Colonic mucosa (tissue), 4 donors: ENCODE measurements at regions not wholly inside any gene's neighbourhood (a gene's known extent, or its start where the extent isn't known, plus 50 kb on each side); places are given as distances from the start of the nearest gene placed in this dataset.

Source experiments
- DNase-seq: peaks from one replicate; pipeline ENCODE4 v3.0.0-alpha.2; 2020
- H3K27ac ChIP-seq: fragments of 200-600 bp; one replicate; pipeline ENCODE4 v1.8.0; 2021
- H3K27me3 ChIP-seq: fragments of 200-600 bp; one replicate; pipeline ENCODE4 v1.8.0; 2021
- H3K36me3 ChIP-seq: fragments of 200-600 bp; one replicate; pipeline ENCODE4 v1.8.0; 2021
- H3K4me1 ChIP-seq: fragments of 200-600 bp; one replicate; pipeline ENCODE4 v1.8.0; 2021; ENCODE audit warnings: mild to moderate bottlenecking
- H3K4me3 ChIP-seq: fragments of 200-600 bp; one replicate; pipeline ENCODE4 v1.8.0; 2021
- H3K9ac ChIP-seq, 2 donors: one replicate each; pipeline ENCODE4 v1.7.0; 2013; ENCODE audit warnings: control low read depth in 2 of 2, low read depth in 2 of 2, low read length in 2 of 2
- H3K9me3 ChIP-seq: fragments of 200-600 bp; one replicate; pipeline ENCODE4 v1.8.0; 2021
- intact Hi-C: fragments of 100-400 bp; cut with DNase I; formaldehyde crosslinking; loops from one replicate; pipeline ENCODE4 v1.14.1; 2022
- TF ChIP-seq, protein P1 (sequence below): fragments of 200-600 bp; IDR thresholded peaks from one replicate; pipeline ENCODE4 v1.8.0; 2022; ENCODE audit warnings: antibody characterized with exemption, mild to moderate bottlenecking
- donor health status: healthy.
- donor health status: DM: no; HTN: no; CAD: no.
- donor health status: DM: no; HTN: no; CAD: no.

DNA sequence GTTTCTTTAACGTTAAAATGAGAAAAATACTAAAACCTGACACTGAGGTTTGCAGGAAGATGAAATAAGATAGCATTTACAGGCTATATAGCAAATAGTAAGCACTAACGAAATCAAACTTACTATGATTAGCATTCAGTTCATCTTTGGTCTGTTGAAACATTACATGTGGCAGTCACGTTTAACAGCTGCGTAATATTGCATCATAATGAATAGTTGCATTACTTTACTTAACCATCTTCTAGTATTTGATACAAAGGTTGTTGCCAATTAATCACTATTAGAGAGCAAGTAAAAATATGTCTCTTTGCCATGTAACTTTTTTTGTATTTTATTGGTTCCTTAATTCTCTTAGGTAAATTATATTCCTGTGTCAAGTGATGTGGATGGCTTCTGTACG, 131.8 kb upstream of the GHITM start:
- Histone ChIP-seq H3K9ac (no peak overlapping the region), H3K9me3 (no peaks in the 10 kb centered on the region), H3K4me3 (no peak overlapping the region), H3K27me3 (no peaks in the 10 kb centered on the region), H3K4me1 (no peaks in the 10 kb centered on the region), H3K27ac (no peak overlapping the region), H3K36me3 (no peaks in the 10 kb centered on the region)
- intact Hi-C loops, result loop anchor here (5.0 kb wide), 1 partner anchor 135 kb away; no protein-coding TSS in a partner anchor
- DNase-seq, result no peak
- TF ChIP-seq, protein P1, sequence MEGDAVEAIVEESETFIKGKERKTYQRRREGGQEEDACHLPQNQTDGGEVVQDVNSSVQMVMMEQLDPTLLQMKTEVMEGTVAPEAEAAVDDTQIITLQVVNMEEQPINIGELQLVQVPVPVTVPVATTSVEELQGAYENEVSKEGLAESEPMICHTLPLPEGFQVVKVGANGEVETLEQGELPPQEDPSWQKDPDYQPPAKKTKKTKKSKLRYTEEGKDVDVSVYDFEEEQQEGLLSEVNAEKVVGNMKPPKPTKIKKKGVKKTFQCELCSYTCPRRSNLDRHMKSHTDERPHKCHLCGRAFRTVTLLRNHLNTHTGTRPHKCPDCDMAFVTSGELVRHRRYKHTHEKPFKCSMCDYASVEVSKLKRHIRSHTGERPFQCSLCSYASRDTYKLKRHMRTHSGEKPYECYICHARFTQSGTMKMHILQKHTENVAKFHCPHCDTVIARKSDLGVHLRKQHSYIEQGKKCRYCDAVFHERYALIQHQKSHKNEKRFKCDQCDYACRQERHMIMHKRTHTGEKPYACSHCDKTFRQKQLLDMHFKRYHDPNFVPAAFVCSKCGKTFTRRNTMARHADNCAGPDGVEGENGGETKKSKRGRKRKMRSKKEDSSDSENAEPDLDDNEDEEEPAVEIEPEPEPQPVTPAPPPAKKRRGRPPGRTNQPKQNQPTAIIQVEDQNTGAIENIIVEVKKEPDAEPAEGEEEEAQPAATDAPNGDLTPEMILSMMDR, result no peak

DNA sequence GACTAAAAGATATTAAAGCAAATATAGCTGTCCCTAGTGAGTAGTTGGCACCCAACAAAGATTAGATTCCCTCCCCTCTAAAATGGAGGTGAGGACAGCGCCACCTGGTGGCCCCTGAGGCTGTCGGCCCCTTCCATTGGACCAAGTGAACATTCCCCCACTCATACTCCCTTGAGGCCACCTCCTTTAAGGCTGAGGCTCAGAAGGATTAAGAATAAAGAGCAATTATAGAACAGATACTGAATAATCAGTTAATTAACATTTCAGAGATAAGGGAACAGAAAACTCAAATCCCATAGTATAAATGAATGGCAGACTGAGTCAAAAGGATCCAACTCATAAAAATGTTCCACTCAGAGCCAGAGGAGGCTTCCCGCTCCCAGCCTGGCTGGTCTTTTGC, 130.4 kb upstream of the GHITM start:
- Histone ChIP-seq H3K27ac (no peak overlapping the region), H3K4me1 (no peaks in the 10 kb centered on the region), H3K27me3 (no peaks in the 10 kb centered on the region), H3K36me3 (no peaks in the 10 kb centered on the region), H3K9me3 (no peaks in the 10 kb centered on the region), H3K4me3 (no peak overlapping the region), H3K9ac (no peak overlapping the region)
- TF ChIP-seq, protein P1, result peak; percentile 65
- DNase-seq, result peak; percentile 46
- intact Hi-C loops, result loop anchor here (5.0 kb wide), 1 partner anchor 137 kb away; no protein-coding TSS in a partner anchor

DNA sequence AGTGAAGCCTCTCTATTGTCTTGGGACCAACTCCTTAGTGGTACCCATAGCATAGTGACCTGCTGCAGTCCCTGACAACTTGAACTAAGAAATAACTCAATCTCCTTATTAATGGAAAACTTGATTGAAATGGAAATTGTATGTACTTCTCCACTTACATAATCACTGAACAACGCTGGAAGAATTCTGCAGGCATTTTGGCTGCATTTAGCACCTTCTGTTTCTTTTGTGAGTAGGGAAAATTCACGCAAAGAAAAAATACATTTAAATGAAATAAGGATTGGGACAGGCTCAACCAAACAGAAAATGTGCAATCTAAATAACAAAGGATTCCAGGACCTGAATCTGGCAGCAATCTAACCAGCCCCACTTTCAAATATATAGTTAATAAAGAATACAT, 126.9 kb upstream of the GHITM start:
- H3K36me3 ChIP-seq, result no peaks in the 10 kb centered on the region
- no peaks in the 10 kb centered on the region for H3K4me1 ChIP-seq
- H3K4me3 ChIP-seq, result no peak overlapping the region
- H3K27ac ChIP-seq, result no peak overlapping the region
- no peak for DNase-seq
- H3K9me3 ChIP-seq, result no peaks in the 10 kb centered on the region
- no peaks in the 10 kb centered on the region for H3K27me3 ChIP-seq
- TF ChIP-seq, protein P1, result no peak
- intact Hi-C loops, result no loop called here
- no peak overlapping the region for H3K9ac ChIP-seq

DNA sequence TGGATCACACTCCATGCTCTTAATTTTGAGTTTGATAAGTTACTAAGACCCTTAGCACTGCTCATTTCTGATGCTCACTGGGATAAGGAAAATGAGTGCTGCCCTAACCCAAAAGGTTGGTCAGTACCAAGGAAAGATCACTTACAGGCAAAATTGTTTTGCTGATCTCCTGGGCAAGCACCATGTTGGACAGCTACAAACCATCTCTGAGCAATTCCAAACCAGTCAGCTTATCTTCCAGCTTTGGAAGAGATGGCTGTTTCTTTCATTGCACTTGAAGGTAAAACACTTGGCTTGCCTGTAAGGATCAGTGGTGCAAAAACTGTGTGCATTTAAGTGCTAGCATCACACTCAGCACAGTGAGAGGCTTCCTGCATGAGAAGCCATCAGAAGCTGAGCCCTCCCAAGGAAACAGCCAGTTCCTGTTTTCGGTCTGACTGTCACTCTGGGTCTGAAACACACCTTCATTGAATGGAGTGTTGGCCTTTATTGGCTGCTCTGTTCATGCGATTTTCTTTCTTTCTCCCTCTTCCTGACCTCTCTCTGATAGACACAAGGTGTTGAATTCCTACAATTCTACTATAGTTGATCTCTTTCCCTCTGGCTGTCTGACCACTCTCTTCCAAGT, 126.4 kb upstream of the GHITM start:
- intact Hi-C loops, result no loop called here
- H3K9me3 ChIP-seq, result no peaks in the 10 kb centered on the region
- H3K27ac ChIP-seq, result no peak overlapping the region
- DNase-seq, result no peak
- H3K27me3 ChIP-seq, result no peaks in the 10 kb centered on the region
- TF ChIP-seq, protein P1, result no peak
- no peak overlapping the region for H3K4me3 ChIP-seq
- H3K9ac ChIP-seq, result no peak overlapping the region
- no peaks in the 10 kb centered on the region for H3K36me3 ChIP-seq
- H3K4me1 ChIP-seq, result no peaks in the 10 kb centered on the region

DNA sequence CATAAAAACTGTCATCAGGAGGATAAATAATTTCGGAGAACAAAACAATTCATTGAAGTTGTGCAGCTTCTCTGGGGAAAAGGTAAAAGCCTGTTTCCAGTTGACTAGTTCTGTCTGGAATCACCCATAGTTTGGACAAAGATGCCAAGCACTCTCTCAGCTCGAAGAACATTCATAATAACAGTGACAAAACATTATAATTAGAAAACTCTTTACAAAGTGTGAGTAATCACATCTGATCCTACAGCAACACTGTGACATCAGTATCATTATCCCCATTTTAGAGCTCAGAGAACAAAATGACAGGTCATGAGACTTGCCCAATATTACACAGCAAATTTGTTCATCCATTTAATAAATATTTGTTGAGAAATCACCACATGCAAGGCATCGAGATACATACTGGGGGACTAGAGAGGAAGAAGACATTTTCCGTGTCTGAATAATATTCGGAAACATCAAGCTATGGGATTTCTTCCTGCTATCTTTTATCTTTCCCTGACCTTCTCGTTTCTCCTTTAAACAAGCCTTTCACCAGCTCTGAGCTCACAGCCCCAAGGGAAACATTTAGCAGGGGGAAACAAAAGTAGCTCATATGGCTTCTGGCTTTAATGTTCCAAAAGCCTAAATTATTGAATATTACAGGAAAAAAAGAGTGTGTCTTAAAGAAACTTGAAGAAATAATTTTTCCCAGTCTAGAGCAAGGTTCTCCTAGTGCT, 123.3 kb upstream of the GHITM start:
- Histone ChIP-seq H3K9me3 (no peaks in the 10 kb centered on the region), H3K4me1 (no peaks in the 10 kb centered on the region), H3K27ac (no peak overlapping the region), H3K4me3 (no peak overlapping the region), H3K36me3 (no peaks in the 10 kb centered on the region), H3K27me3 (no peaks in the 10 kb centered on the region), H3K9ac (no peak overlapping the region)
- TF ChIP-seq, protein P1, result no peak
- no peak for DNase-seq
- intact Hi-C loops, result no loop called here
